NCI-H2196 treated with DMSO at 0.1 percent for 48 hours (cell line): ENCODE measurements at regions not wholly inside any gene's neighbourhood (a gene's known extent, or its start where the extent isn't known, plus 50 kb on each side); places are given as distances from the start of the nearest gene placed in this dataset.
"Not testable (repeated sequence)": the region's sequence is repeated elsewhere in the genome, so short reads cannot be mapped to it uniquely, and the experiment has no call there.

Experiments
- DNase-seq: peaks from one replicate; lab custom pipeline; 2025; ENCODE audit not compliant: unreplicated experiment; lab: John Stamatoyannopoulos, UW

DNA sequence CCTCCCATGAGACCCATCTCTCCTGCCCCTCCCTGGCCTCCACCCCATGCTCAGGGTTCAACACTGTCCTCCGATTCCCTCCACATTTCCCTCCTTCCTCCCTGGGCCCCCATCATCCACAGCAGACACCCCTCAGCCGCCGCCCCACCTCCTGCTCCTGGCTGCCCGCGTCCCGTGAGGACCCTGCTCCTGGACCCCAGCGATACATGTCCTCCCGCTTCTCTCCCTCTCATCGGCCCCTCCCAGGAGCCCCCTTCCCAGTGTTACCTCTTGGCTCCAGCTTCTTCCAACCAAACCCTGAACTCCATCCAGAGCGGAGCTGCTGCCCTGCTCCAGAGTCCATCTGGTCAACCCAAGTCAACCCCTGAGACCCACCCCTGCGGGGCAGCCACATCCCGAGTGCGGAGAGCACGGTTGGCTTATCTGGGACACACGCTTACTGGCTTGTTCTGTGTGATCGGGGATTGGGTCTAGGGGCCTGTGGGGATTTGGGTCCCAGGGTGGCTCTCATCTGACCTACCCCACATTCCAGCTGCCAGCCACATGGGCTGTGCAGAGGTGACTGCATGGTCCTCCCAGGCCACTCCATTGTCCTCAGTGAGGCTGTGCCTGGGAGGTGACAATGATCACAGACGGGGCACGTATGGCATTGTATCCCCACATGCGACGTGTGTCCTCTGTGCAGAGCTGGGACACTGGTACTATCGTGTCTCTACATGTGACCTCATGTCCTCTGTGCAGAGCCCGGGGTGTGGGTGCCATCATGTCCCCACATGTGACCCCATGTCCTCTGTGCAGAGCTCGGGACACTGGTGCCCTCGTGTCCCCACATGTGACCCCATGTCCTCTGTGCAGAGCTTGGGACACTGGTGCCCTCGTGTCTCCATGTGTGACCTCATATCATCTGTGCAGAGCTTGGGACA is 333.6 kb downstream of the ADGRD1 start:
- DNase-seq: no peak

DNA sequence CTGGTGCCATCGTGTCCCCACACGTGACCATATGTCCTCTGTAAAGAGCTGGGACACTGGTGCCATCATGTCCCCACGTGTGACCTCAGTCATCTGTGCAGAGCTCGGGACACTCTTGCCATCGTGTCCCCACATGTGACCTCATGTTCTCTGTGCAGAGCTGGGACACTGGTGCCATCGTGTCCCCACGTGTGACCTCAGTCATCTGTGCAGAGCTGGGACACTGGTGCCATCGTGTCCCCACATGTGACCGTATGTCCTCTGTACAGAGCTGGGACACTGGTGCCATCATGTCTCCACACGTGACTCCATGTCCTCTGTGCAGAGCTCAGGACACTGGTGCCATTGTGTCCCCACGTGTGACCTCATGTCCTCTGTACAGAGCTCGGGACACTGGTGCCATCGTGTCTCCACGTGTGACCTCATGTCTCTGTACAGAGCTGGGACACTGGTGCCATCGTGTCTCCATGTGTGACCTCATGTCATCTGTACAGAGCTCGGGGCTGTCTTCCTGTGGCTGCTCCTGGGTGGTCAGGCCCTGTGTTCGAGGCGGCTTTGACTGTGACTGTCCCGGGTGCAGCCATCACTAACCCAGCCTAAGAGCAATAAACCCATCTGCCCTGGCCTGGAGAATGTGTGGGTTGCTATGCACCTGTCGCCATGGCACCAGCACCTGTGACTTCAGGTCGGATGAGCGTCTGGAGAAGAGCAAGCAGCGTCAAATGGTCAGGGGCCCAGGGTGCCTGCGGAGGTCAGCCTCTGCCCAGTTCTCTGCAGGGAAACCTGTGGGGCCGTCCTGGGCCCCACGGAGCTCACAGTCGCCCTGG is 334.4 kb downstream of the ADGRD1 start:
- no peak for DNase-seq

DNA sequence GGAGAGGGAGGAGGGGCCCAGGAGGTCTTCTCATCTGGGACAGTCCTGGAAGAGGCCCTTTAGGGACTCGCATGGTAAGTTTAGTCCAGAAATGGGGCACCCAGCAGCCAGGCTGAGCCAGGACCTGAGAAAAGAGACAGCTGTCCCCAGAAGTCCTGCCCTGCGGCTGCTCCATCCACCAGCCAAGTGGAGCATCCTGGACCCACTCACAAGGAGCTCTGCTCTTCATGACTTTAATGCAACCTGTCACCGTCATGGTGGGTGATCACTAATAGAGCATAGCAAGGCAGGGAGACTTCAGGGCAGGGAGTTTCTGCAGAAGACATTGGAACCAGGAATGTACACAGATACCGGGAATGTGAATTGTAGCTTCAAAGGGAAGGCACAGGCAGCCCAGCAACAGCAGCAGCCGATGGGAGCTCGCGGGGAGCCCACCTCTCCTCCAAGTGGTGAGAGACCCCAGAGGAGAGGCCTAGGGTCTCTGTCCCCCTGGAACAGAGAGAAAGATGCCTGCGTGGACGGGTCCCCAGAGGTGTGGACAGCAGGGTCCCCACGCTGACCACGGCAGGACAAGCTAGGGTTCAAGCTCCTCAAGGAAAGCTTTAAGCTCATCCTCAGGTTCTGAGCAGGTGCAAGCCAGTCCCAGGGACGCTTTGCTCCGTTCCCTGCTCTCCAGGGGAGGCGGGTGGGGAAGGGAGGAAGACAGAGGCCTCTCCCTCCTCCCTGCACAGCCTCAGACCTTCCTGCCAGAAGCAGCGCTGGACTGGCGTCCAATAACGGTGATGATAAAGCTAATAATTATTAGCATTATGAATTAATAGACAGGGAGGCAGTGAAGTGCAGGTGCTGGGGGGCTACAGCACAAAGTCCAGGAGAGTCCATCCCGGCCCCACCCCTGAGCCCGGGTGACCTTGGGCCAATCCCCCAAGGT is 335.3 kb downstream of the ADGRD1 start:
- DNase-seq: not testable (repeated sequence)

DNA sequence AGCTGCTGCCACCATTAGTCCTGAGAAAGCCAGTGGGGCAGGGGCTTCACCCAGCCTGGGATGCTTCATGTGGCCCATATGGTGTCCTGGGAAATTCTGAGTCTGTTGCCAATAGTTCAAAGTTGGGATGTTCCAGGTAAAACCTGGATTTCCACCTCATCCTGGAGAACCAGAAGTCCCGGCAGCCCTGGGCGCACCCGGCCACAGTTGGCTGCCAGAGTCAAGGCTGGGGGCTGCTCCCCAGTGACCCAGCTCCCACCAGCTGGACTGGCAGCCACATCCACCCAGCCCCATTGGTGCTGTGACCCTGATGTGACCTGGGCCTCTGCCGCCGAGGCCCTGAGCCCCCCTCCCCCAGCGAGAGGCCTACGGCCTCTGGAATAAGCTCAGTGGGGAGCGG is 336.1 kb downstream of the ADGRD1 start:
- not testable (repeated sequence) for DNase-seq

DNA sequence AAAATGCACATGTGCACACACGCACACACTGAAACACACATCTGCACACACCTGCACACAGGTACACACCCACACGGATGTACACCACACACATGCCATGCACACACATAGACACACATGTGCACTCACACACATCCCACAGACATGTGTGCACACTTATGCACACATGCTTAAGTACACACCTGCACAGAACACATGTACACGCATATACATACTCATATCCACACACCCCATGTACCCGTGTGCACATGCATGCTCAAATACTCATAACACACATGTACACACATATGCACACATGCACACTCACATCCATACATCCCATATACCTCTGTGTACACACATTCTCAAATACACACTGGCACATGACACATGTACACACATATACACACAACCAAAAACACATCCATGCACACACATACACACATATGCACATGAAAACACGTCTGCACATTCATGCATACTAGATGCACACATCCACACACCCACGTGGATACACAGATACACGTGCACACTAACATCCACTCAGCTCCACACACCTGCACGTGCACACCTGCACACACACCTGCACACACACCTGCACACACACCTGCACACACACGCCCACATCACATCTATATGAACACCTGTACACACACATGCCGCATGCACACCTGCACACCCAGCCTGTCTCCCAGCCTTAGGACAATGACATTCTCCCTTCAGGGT is 336.7 kb downstream of the ADGRD1 start:
- DNase-seq: no peak

DNA sequence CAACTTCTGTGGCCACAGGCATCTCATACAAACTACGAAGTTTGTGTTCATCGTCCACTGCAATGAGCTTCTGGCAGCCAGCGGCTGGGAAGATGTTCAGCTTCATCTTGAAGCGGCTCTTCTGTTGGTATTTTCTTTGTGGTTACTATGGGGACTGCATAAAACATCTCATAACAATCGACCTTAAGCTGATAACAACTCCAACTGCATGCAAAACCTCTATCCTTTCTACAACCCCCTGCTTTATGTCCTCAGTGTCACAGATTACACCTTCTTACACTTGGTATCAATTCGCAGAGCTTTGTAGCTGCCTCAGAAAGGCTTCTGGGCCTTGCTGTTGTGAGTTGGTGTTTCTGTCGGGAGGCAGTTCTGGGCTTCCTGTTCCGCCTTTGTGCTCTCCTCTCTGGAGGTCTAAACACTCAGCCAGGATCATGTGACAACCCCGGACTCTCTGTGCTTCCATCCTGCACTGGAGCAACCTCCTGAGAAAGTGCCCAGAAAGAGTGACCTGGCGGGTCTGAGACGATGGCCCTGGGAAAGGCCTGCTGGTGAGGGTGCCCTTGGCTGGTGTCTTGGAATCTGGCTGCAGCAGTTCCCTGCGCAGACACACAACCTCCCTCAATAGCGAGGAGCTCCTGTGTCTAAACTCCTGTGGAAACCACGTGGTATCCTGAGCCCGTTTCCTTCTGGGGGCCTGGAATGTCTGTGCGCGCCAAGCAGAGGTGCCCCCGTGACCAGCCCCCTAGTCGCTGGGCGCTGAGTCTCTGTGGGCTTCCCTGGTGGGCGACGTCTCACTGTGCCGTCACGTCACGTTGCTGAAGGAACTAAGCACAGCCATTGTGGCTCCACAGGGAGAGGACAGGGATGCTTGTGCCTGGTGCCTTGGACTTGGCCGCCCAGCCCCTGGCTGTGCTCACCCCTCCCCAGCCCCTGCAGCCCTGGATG is 339.6 kb downstream of the ADGRD1 start:
- not testable (repeated sequence) for DNase-seq

DNA sequence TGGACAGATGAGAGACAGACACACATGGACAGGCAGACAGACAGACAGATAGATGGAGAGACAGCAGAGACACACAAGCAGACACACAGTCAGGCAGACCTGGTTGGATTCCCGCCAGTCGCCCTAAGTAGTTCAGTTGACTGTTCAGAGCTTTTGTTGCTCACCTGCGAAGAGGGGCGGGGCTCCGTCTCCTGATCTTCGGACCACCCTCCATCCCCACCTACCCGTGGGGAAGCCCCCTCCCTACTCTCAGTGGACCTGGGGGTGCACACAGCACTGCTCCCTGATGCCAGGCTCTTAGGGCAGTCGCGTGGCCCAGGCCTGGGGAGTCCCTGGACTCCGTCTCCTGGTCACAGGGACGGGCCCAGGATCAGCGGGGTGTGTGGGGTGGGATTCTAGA is 341.0 kb downstream of the ADGRD1 start:
- DNase-seq: not testable (repeated sequence)

DNA sequence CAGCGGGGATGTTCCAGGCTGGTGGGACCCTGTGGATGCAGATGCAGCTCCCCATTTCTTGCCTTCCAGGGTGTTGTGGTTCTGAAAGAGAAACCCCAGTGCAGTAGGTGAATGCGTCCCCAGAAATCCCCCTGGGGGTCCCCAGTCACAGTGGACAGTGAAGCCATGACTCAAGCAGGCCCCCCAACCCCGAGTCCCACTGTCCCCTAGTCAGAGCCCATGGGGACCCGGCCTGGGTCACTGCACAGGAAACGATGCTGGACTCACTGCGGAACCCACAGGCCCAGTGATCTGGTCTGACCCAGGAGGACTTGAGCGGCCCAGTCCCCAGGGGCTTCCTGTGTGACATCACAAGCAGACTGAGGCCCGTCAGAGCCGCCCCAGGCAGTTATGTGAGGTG is 341.4 kb downstream of the ADGRD1 start:
- not testable (repeated sequence) for DNase-seq

DNA sequence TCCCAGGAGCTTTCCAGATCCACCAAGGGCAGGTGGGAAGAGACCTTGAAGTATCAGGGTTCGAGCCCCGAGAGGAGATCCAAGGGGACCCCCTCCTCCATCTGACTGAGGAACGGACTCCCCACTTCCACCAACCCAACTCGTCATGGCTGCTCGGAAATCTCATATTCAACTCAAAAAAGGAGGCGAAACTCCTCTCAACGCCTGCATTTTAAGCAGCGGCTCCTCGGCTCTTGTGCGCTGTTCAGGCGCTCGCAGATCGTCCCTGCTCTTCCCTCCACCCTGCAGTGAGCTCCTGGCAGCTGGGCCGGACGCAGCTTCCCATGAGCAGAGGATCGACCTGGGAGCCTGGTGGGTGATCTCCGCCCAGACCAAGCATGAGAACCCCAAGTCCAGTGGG is 341.9 kb downstream of the ADGRD1 start:
- not testable (repeated sequence) for DNase-seq

DNA sequence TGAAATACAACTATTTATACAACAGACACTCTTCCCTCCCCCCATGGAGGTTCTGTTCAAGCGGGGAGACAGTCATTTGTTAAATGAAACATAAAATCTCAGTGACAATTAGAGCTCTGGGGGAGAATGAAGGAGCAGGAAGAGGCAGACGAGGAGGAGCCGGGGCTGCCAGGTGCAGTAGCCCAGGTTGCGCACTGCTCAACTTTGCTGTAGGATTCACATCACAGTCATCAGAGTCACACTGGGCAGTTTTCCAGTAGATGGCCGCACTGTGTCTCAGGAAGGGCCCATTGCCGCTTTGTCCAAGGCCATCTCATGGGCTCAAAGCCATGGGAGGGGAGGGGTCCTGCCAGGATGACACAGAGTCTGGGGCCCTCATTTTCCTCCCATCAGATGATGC is 342.4 kb downstream of the ADGRD1 start:
- DNase-seq: not testable (repeated sequence)

DNA sequence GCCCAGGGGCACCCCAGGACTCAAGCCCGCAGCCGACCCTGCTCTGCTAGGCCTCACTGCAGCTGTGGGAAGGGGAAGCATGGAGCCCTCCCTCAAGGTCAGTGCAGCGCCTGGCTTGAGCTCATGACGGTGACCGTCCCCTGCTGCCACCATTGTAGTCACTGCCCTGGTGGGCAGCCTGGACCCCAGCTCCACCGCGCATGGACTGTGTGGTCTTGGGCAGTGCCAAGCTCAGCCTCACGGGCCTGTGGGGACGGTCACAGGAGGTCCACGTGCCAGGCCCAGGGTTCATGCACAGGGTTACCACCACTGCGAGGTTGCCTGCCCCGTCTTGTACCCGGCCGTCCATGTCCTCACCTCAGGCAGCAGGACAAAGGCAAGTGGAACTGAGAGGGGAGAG is 342.9 kb downstream of the ADGRD1 start:
- DNase-seq: not testable (repeated sequence)

DNA sequence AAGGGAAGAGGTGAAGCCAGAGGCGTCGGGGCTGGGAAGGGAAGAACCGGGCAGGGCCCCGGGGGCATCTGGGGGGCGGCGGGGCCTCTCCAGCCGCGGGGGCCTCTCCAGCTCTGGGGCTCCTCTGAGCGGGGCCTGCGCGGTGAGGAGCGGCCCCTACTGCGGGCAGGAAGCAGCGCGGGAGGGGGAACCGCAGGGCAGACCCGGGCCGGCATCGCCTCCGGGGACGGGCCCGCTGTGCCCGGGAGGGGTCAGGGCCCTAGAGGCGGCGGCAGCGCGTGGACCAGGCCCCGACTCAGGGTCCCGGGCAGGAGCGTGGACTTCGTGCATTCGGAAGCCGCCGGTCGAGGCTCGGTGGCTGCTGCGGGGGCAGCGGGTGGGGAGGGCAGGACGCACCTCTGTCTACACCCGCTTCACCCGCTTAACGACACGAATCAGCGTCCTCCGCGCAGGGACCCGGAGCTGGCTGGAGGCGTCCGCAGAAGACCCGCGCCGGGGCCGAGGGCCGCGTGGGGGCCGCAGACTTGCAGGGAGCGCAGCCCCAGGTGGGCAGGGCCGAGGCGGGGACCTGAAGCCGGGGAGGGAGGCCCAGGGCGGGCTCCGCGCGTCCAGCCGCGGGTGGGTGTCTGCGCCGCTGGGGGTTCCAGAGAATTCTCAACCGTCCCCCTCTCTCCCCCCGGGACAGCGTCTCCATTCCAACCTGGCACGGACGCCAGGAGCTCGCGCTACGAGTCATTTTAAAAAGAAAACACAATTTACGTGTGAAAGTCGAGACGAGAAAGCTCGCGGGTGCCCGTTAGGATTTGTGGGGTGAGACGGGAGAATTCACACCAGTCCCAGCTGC is 345.0 kb downstream of the ADGRD1 start:
- DNase-seq: not testable (repeated sequence)

DNA sequence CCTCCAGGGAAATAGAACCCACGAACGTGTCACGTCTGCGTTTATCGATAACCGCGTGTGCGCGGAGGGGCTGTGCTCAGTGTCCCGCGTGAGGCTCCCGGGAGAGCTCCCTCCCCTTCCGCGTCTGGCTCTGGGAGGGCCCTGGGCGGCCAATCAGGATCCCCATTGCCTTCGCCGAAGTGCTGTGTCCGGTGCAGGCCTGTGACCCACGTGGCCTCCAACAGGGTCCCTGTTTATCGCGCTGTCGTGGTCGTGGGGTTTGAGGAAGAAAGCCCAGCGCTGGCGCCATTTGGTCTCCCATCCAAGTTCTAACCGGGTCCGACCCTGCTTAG is 345.6 kb downstream of the ADGRD1 start:
- DNase-seq: not testable (repeated sequence)

DNA sequence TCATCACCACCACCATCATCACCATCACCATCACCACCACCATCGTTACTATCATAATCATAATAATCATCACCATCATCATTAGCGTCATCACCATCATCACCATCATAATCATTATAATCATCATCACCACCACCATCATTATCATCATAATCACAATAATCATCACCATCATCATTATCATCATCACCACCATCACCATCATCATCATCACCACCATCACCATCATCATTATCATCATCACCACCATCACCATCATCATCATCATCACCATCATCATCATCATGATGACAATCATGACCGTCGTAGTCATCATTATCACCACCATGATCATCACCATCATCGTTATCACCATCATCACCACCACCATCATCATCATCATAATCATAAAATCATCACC is 349.9 kb downstream of the ADGRD1 start:
- not testable (repeated sequence) for DNase-seq

DNA sequence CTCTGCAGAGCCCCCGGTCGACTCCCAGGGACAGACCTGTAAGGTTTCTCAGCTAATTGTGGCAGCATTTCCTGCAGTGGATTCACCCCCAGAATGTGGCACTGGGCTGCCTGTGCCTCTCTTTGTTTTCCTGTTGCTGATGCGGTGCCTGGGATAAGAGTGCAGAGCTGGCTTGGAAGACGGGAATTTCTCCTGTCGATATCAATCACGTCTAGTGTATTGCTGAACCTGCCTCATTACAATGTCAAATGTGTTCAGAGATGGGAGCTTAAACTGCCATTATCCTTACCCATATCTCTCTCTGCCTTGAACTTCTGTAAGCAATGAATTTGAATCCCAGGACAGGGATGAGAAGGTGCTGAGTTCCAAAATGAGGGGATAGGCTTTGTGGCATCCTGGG is 350.9 kb downstream of the ADGRD1 start:
- DNase-seq: not testable (repeated sequence)

DNA sequence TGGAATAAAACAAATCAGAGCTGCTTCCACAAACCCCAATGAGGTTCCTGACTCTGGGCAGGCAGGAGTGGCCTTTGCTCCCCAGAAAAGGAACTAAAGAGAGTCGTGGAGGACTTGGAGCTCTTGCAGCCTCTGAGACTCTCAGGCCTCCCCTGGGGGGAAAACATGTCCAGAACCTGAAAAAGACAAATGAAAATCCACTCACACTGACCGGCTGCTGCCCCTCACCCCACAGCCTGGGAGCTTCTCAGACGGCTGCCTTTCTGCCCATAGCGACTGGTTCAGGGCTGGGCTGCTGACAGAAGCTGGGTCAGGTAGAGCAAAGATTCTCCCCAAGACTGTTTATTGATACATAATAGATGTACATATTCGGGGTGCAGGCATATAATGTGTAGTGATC is 356.0 kb downstream of the ADGRD1 start:
- no peak for DNase-seq

DNA sequence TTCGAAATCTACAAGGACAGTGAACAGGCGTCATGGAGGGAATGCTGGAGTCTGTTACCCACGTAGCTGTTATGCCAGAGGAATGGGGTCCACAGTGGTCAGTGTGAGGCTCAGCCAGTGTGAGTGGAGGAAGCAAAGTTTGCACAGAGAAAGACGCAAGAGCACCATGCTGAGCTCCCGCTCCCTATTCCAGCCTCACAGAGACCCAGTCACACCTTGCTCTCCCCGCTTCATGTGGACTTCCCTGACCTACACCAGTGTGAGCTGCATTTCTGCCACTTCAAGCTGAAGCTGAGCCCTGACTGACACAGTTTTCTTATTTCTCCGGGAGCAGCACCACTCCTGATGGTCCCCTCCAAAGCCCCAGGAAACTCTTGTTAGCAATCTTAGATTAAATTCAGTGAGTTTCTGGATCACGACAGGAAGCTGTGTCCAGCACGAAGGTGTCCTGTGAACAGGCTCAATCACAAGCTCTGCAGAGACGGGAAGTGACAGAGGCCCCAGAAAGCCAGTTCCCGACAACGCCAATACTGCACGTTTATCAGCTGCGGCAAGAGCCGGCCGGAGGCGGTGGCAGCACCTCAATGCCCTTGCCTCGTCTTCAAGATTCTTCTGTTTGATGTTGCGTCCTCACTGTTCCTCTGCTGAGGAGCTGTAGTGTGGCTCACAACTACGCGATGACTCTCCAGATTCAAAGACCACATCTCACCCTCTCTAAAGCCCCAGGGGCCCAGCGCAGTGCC is 356.7 kb downstream of the ADGRD1 start:
- DNase-seq: not testable (repeated sequence)

DNA sequence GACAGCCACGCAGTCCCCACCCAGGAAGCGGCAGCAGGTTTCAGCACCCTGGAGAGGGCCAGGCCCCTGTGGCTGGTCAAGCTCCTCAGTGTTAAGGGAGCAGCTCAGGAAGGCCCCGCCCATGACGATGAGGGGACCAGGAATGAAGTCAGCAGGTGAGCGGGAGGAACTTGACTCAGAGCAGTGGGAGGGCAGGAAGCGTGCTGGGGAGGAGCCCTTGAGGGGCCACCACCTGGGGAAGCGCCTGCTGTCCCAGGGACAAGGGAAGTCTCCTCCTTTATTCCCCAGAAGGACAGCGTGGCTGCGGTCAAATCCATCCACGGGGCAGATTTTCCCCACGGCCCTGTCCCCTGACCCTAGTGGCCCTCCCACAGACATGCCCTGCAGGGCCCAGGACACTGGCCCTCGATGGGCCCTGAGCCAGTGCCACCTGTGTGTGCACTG is 357.6 kb downstream of the ADGRD1 start:
- not testable (repeated sequence) for DNase-seq
